GM10266 (cell line): ENCODE measurements at regions not wholly inside any gene's neighbourhood (a gene's known extent, or its start where the extent isn't known, plus 50 kb on each side); places are given as distances from the start of the nearest gene placed in this dataset.
"Not testable (repeated sequence)": the region's sequence is repeated elsewhere in the genome, so short reads cannot be mapped to it uniquely, and the experiment has no call there.

Experiments used
- DNase-seq: peaks from one replicate; pipeline ENCODE4 v3.0.0; 2012; ENCODE audit errors: extremely low spot score
- CTCF ChIP-seq: IDR thresholded peaks from 2 replicates; pipeline ENCODE4 v1.5.1; 2012; ENCODE audit warnings: mild to moderate bottlenecking, low read depth; ENCODE audit not compliant: control insufficient read depth, insufficient read depth; ENCODE audit errors: missing control alignments

- no peak for TF ChIP-seq CTCF
- no peak for DNase-seq
Measured at GRCh38 chr6:97347111-97347510, 64.1 kb upstream of the MMS22L start.

DNA sequence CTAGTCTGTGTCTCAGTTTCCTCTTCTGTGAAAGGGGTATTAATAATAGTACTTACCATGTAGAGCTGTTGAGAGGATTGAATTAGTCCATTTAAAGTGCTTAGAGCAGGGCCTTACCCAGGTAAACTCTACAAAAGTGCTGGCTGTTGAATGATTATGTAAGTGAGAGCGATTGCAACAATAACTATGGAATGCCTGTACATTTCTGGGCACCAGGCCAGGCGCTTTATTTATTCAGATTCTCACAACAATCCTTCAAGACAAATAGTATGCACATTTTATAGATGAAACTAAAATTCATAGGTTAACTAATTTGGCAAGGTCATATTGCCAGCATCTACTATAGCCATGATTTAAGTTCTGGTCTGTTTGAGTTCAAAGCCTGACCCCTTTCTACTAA lies 78.3 kb upstream of the MMS22L start:
- DNase-seq = no peak
- no peak for TF ChIP-seq CTCF

DNA sequence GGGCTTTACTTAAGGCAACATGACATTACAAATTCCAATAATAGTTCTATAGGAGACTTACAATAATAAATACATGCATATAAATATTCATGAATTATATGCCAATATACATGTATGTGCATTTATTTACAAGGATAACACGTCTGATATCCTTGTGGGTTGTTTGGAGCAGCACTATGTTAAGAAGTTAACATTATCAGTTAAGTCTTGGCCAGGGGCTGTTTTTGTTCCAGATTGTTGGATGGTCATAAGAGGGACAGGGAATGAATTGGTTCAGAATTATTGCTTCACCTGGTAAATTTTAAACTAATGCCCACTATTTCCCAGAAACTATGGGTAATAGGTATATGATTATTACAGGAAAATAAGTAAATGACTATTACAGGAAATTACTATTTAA lies 81.3 kb upstream of the MMS22L start:
- TF ChIP-seq CTCF = no peak

DNA sequence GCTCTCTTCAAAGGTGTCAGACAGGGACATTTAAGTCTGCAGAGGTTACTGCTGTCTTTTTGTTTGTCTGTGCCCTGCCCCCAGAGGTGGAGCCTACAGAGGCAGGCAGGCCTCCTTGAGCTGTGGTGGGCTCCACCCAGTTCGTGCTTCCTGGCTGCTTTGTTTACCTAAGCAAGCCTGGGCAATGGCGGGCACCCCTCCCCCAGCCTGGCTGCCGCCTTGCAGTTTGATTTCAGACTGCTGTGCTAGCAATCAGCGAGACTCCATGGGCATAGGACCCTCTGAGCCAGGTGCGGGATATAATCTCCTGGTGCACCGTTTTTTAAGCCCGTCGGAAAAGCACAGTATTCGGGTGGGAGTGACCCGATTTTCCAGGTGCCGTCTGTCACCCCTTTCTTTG lies 99.1 kb upstream of the MMS22L start:
- DNase-seq = not testable (repeated sequence)

More for the DNA sequence above, 81.3 kb upstream of the MMS22L start:
- no peak for DNase-seq

DNA sequence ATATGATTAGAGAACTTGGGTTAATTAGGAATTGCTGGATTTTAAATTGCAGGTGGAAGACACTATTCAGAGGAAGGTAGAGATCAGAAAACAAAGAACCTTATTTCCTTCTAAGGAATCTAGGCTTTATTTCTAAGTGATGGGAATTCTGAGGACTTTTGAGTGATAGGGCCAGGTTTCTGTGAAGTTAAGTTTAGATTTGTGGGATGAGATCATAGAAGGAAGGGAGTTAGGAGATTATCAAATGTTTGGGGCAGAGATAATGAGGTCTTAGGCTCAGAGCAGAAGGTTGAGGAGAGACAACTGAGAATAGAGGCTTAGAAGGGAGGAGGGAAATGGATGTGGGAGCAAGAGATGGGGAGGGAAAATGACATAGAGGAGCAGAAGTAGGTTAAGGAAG lies 109.7 kb upstream of the MMS22L start:
- DNase-seq = no peak
- TF ChIP-seq CTCF = no peak

- peak; percentile 49 for DNase-seq
- peak; percentile 86 for TF ChIP-seq CTCF
Measured at GRCh38 chr6:97394160-97394748, 111.2 kb upstream of the MMS22L start.

- no peak for DNase-seq
- no peak for TF ChIP-seq CTCF
Measured at GRCh38 chr6:97396880-97397279, 113.9 kb upstream of the MMS22L start.

DNA sequence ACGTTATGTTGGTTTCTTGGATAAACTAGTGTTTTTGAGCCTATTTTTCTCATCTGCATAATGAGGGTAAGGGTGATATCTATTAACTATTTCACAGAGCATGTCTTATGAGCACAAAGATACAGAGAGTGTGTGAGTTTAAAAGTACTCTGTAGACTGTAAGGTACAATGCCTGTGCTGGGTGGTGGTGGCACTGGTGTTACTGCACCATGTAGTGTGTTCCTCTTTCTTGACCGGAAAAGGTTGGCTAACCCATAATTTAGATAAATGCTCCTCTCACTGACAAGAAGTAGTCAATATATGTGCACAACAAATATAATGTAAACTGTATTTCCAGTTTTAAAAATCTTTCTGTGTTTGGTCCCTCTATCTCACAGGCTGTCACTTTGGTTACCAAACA lies 116.2 kb upstream of the MMS22L start:
- TF ChIP-seq CTCF = no peak
- no peak for DNase-seq
